GM19328 (cell line): ENCODE measurements at regions not wholly inside any gene's neighbourhood (a gene's known extent, or its start where the extent isn't known, plus 50 kb on each side); places are given as distances from the start of the nearest gene placed in this dataset.
"Not testable (repeated sequence)": the region's sequence is repeated elsewhere in the genome, so short reads cannot be mapped to it uniquely, and the experiment has no call there.

Experiments
- ATAC-seq: cut with Tn5 transposase; IDR thresholded peaks from one replicate; pipeline ENCODE4 v1.9.1; 2021; ENCODE audit warnings: mild to moderate bottlenecking, moderate library complexity; ENCODE audit not compliant: unreplicated experiment

DNA sequence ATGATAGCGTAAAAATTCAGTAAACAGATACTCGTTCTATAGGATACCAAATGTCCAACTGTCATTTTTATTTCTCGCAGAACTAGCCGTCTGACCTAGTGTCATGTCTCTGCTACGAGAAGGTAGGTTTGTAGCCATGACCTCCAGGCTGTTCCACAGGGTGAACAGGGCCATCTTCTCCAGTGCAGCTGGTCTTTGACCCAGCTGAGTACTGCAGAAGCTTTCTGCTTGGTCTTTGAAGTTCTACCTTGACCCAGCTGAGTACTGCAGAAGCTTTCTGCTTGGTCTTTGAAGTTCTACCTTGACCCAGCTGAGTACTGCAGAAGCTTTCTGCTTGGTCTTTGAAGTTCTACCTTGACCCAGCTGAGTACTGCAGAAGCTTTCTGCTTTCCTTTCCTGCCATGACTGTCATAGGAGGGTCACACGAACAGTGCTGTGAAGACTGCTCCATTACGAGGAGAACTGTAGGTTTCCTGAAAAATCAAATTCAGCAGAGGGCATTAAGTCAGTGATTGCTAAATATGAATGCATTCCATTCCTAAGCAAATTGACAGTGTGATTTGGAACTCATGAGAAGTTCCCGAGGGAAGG lies 532.8 kb upstream of the NRP1 start:
- ATAC-seq, result not testable (repeated sequence)

DNA sequence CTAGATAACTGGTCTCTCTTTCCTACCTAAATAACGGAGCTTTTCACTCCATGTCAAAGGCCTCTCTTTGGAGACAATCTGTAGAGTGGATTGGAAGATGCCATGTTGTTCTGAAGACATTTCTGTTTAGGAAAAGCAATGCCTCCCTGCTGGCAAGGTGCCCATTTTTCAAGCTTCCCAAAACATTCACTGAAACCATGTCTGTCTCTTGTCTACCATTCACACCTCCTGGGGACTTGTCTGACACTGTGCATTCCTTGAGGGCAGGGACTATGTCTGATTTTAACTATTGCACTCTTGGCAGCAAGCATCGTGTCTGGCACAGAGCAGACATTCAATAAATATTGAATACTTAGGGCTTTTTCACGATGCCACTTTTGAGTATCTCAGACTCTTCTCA lies 528.9 kb upstream of the NRP1 start:
- ATAC-seq, result no peak

DNA sequence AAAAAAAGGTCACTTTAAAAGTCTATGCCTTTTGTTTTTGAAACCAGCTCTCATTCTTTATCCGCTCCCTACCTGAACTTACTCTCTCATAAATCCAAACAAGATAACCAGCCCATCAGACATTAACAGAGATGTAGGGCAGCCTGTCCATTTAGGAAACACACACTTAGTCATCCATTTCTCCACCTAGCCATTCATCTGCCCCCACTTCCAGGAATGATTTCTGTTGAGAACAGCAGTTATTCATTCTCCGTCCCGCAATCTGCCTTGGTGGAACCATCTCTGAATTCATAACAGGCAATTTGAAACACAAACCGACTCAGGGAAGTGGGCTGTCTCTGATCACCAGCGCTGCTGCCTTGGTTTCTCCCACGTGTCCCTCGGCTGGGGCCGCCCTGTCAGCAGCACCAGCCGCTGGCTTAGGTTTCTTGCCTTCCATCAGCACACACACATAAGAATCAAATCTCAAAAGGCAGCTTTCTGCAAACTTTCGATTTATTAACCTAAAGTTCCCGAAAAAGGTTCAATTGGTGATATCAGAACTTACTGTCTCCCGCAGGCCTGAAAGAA lies 528.2 kb upstream of the NRP1 start:
- no peak for ATAC-seq

DNA sequence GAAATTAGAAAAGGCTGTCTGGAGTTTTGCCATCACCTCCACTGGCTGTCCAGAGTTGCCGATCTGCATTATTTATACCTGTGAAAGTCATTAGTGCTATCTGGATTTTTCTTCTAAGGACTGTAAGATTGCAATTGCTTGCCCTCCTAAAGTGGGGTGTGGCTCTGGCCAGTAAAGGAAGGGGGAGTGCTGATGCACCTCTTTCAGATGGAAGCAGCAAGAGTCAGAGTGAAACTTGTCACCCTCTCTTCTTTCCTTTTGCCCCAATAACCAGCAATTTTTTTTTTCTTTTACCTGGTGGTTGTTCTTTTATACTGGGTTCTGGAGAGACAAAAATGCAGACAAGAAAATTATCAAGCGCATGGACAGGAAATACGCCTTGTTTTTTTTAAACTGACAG lies 527.4 kb upstream of the NRP1 start:
- no peak for ATAC-seq

DNA sequence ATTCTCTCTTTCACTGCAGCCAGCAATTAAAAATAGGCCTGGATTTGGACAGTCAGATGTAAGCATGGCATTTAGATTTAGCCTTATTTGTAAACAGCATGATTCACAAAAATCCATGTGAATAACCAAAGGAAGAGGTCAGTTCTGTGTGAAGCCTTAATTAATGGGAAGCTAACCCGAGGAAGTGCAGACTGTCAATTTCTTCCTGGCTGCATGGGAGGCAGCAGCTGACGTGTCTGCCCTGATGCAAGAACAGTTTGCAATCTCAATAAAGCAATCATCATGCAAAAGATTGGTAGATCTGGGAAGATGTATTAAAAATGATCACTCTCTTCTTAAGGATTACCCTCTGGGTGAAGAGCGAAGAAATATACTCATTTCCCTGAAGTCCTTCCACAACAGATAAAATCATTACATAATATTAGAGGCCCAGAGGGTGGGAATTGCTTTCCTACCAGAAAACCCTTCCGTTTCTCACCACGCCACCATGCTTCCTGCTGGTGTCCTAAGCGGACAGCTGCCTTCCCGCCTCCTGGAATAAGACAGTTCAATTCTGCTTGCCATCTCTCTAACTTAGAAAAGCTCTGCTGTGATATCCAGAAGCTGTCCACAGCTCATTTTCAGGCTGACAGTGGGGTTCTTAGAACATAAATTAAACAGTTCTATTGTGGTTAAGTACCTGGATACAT lies 526.7 kb upstream of the NRP1 start:
- no peak for ATAC-seq

DNA sequence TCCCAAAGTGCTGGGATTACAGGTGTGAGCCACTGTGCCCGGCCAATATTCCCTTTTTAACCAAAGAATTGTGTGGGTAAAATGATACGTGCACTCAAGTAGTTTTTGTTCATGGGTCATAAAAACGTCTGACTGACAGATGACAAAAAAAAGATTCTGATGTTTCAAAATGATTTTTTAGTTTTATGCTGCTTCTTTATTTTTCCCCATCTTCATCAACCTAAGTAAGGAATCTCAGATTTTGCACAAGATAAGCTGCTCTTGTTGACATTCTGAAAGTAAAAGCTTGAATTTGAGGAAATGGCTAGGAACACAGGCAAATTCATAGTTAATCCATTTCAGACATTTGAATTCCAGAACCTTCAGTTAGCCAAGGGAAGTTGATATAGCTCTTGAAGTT lies 526.1 kb upstream of the NRP1 start:
- ATAC-seq, result no peak

DNA sequence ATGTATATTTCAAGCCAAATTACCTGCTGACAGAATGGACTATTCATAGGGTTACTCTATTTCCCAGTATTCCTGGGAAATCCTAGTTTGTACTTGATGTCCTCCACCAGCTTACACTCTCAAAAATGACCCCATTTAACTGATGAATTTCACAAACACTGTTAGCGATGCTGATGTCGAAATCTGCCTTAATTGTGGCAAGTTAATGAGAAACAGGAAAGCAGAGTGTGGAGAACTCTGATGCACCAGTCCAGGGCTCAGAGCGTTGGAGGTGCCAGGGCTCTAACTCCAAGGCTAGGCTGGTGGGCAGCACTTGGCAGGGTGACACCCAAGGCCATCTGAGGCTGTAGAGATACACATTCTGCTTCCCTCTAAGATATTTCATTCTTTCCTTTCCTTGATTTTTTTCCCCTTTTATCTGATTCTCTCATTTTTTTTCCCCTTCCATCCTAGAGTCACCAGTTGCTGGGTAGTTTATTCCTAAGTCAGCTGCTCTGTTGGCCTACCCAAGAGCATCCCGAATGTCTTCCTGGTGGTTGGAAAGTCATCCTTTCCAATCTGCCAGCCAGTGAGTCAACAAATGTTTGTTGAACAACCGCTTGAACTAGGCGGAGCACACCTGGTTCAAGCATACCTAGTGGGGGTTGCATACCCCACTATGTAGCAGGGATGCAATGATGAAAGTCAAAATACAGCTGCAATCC lies 525.0 kb upstream of the NRP1 start:
- no peak for ATAC-seq

DNA sequence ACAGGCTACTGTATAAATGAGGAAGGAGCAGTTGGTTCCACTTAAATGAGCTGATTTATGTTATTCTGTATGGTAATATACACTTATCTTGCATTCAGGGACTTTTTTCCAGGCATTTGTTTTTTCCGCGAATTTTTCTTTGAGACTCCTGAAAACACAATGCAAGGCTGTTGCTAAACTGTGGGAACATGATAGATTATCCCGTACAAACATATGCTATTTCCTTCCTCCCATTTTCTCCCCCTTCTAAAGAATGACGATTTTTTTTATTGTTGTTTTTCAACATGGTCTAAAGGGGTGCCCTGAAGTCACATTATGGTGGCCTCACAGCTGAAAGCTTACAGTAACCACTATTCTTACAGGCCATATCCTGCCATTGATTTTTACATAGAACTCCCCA lies 523.9 kb upstream of the NRP1 start:
- ATAC-seq, result no peak

DNA sequence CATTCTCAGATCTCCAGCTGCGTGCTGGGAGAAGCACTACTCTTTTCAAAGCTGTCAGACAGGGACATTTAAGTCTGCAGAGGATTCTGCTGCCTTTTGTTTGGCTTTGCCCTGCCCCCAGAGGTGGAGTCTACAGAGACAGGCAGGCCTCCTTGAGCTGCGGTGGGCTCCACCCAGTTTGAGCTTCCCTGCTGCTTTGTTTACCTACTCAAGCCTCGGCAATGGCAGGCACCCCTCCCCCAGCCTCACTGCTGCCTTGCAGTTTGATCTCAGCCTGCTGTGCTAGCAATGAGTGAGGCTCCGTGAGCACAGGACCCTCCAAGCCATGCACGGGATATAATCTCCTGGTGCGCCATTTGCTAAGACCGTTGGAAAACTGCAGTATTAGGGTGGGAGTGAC lies 518.8 kb upstream of the NRP1 start:
- not testable (repeated sequence) for ATAC-seq

DNA sequence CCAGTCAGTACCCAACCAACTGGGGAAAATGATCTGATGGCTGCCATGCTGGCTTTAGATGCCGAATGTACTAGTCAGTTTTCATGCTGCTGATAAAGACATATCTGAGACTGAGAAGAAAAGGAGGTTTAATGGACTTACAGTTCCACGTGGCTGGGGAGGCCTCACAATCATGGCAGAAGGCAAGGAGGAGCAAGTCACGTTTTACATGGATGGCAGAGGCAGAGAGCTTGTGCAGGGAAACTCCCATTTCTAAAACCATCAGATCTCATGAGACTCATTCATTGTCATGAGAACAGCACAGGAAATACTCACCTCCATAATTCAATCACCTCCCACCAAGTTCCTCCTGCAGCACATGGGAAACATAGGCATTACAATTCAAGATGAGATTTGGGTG lies 508.9 kb upstream of the NRP1 start:
- ATAC-seq, result no peak

DNA sequence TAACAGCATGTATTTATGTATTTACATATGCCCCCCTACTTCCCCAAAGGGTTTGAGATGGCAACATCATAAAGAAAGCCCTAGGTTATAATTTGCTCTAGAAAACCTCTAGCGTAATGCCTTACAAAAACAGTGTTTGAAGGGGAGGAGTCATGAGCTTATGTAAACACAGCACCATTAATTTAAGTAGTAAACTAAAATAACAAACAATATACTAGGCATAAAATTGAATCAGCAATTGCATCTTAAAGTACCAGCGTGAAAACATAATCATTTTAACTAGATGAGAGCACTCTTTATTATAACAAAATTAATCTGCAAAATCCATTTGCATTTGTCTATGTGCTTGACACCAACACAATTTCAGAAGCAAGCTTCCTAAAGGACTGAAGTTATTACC lies 507.2 kb upstream of the NRP1 start:
- ATAC-seq, result no peak

DNA sequence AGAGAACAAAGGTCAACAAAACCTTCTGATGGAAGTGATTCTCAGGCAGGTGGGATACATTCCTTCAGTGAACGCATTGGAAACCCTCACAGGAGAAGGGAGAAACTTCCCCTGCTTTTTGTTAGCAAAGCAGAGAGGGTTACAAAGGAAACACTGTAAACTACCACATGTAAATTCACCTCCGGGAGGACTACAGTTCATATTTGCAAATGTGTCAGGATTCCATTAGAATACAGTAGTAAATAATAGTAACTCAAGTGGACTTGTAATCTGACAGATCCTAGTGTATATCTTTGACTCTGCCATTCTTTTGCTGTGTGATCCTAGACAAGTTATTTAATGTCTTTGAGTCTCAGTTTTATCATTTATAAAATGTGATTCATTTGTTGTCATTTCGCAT lies 504.3 kb upstream of the NRP1 start:
- no peak for ATAC-seq

DNA sequence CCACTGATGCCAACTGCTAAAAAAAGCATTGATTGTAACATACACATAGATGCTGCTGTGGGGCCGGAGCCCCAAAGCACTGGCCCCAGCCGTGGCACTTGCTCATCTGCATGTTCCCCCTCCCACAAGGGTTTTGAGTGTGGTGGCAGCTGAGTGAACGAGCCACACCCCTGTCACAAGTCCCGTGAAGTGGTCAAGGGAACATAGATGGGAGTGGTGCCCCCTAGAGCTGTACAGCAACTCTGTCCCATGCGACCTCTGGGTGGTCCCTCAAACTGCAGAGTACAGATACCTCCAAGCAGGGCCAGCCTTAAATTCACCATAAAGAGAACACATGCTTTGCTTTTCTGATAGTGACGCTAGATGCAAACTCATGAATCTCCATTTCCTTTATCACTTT lies 503.3 kb upstream of the NRP1 start:
- no peak for ATAC-seq

DNA sequence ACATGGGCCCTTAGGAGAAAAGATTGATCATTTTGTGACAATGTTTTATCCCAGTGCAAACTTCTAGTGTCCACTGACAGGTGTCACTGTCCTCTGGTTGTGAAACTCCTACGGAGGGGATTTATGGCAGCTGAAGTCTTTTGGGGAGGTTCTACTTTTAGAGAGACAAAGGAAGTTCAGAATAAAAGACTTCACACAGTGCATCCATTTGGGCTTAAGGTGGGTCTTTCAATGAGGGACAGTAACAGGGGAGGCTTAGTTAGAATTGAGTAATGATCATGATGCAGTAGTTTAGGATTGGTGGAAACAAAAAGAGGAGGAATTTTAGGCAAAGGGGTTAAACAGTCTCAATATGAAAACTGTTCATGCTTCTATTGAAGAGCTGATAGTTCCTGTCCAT lies 501.1 kb upstream of the NRP1 start:
- ATAC-seq, result no peak

DNA sequence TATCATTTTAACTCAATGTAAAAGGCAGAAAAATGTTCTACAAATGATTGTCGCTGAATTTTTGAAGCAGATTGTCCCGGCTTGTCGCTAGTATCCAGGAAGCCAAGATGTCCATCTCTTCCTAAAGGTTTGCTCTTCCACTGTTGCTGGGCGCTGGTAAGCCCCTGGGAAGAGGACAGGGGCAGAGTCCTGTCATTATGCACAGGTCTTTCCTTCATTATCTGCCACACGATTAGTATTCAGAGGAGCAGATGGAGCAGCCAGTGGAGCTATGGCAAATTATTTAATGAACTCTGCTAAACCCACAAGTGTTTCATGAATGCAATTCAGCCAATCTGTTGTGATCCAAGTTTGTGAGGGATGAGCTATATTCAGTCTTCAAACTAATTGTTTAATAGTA lies 499.1 kb upstream of the NRP1 start:
- no peak for ATAC-seq

DNA sequence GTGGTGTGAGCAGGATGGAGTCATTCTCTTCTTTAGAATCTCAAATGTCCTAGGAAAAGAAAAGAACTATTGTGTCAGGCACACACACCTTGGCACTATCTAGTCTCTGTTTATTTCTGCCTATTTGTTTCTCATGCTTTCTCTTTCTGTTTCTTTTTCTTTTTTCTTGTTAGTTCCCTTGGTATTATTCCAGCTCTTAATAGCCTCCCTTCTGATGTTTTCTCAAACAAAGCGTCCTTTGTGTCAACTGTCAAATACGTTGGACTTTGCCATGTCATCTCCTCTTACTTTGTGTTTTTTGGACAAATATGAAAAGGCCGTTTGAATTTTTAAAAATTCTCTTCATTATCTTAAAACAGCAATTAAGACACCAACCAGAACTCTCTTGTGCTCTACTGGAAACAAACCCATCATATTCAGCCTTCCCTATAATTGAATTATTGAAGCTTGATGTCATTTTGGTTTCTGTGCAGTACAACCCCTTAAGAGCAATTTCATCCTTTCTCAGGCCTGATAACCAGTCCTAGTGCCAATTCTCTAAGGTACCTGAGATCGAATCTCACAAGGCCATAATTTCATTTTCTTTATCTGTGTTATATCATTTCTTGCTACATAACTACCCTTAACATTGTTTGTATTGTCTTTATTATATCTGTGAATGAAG lies 497.8 kb upstream of the NRP1 start:
- no peak for ATAC-seq

DNA sequence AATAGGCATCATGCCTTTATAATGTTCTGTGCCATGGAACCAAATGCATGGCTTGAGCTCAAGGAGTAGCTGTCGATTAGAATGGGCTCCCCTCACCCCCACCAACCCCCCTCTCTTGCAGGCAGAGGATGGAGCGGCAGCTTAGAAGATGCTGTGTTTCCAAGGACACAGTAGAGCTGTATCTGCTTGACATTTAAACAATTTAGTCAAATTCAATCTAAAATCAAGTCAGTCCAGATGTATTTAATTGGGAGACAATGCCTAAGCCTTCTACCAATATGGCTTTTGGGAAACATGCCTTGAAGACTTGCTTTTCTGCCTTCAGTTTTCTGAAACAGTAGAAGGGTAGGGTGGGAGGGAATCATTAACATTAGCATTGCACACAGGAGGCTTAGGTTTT lies 497.1 kb upstream of the NRP1 start:
- ATAC-seq, result no peak

DNA sequence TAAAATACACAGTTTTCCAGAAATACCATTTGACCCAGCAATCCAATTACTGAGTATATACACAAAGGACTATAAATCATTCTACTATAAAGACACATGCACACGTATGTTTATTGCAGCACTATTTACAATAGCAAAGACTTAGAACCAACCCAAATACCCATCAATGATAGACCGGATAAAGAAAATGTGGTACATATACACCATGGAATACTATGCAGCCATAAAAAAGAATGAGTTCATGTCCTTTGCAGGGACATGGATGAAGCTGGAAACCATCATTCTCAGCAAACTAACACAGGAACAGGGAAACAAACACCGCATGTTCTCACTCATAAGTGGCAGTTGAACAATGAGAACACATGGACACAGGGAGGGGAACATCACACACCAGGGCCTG lies 495.4 kb upstream of the NRP1 start:
- not testable (repeated sequence) for ATAC-seq

DNA sequence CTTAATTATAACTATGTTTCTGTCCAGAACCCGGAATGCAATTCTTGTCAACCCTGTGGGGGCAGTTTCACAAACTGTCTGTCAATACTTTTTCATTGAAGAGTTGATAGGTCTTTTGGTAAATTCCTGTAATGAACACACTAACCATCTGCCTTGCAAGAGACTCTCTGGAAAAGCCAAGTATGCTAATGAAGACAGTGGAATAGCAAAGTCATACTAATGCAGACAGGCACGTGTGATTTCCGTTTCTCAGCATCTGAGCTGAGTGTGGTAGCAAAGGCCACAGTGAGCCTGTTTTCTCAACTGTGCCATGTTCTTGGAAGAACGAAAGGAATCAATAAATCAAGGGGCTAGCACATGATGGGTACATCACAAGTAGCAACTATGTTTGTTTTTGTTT lies 494.1 kb upstream of the NRP1 start:
- no peak for ATAC-seq

DNA sequence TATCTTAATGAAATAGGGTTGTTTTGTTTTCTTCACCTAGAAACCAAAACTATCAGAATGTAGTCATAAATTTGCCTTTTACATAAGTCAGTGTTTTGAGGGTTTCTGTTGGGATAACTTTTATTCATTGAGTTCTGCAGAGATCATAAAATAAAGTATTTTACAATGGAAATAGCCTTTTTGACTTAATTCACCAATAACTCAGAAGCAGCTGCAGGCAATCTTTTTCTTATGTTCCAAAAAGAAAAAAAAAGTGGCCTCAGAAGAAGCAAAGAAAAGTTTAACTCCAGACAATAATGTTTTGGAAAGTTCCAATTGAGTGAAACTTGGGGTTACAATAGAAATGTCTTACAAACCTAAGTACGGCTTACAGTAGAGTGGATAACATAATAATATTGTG lies 491.7 kb upstream of the NRP1 start:
- no peak for ATAC-seq

DNA sequence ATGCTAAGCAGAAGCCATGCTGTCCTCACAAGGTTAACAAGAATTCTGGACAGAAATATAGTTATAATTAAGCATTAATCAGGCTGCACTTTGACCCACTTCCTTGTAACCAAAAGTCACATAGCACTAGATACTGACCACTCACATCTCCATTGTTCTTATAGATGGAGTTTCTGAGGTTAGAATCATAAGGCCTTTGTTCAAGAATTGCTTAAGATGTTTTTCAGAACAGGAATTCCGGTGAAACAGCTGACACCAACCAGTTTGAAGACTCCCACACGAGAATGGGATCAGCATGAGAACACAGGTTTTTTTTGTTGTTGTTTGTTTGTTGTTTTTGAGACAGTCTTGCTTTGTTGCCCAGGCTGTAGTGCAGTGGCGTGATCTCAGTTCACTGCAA lies 488.3 kb upstream of the NRP1 start:
- ATAC-seq, result no peak

DNA sequence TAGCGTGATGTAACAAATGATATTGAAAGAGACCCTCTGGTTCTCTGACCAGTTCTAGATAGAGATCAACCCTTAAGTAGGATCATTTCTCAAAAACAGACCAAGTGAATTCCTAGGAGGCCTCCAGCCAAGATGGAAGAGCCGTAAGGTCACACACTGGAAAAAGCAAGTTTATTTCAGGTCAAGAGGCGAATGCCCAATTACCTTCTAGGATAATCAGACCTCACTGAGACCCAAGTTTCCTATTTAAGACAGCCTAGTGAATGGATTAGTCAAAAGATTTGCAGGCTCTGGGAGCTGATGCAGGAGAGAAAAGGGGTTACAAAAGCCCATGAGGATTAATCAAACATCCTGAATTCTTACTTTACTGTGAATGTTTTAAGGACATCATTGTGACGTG lies 486.1 kb upstream of the NRP1 start:
- no peak for ATAC-seq
